HG02623 (cell line): ENCODE measurements at regions not wholly inside any gene's neighbourhood (a gene's known extent, or its start where the extent isn't known, plus 50 kb on each side); places are given as distances from the start of the nearest gene placed in this dataset.

Source experiments
- ATAC-seq: cut with Tn5 transposase; IDR thresholded peaks from one replicate; pipeline ENCODE4 v1.9.1; 2021; ENCODE audit warnings: moderate library complexity; ENCODE audit not compliant: unreplicated experiment

DNA sequence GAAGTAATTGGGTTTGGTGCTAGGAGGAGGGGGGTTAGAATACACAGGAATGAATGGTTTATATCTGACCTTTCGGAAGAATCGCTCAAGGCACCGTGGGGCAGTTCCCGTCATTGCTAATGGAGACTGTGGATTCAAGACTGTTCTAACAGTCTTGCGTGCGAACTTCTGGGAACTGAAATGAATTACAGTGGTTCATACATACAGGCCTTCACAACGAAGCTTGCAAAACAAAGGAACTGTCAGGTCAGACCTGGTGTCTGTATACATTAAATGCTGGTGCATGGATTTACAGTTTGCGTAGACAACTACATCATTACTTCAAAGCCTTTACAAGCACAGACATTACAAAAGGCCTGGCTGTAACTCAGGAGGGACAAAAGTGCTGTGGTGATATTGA, 983.9 kb downstream of the CDH11 start:
- ATAC-seq: no peak

DNA sequence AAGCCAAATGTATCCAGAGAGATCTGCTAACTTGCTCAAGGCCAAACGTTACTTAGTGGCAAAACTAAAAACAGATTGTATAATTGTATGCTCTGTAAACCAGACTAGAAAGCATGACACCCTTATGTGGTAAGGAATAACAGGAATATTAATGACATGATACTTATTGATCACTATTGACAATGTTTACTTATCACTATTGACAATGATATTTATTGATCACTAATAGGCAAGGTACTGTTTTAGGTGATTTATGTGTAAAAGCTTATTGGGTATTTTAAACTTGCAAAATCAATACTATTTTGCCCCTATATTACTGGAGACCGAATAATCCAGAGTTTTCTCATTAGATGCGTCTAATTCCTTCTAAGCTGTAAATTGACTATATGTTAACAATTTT, 985.1 kb downstream of the CDH11 start:
- ATAC-seq: no peak

DNA sequence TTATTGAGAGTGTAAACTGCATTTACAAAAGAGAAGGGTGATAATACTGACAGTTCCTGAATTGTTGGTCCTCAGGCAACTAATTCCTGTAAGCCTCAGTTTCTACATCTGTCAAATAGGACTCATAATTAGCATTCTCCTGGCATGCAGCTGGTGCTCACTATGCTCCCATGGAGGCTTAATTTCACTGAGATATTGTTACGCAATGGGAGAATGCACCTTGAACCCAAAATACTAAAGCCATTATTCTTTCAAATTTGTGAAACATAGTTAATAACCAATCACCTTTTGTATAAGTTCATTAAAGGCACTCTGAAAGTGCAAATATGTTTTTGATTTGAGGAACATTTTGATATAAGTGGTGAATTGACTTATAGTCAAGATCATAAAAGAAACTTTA, 985.5 kb downstream of the CDH11 start:
- ATAC-seq: no peak

DNA sequence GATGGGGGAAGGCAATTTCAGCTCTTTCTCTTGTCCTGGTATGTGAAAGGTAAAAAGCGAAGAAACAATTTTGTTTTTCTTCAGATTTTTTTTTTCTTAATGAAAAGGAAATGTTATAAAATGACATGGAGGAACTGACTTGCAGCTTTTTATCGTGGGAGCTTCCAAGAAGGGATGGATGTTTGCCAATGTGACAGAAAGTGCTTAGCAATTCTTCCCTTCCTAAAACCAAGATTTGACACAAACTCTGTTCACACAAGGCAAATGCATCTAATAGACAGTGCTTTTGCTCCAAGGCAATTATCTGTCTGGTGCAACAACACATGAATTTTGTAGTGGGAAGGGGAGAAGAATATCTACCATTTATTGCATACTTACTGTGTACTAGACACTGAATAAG, 988.5 kb downstream of the CDH11 start:
- ATAC-seq: no peak

DNA sequence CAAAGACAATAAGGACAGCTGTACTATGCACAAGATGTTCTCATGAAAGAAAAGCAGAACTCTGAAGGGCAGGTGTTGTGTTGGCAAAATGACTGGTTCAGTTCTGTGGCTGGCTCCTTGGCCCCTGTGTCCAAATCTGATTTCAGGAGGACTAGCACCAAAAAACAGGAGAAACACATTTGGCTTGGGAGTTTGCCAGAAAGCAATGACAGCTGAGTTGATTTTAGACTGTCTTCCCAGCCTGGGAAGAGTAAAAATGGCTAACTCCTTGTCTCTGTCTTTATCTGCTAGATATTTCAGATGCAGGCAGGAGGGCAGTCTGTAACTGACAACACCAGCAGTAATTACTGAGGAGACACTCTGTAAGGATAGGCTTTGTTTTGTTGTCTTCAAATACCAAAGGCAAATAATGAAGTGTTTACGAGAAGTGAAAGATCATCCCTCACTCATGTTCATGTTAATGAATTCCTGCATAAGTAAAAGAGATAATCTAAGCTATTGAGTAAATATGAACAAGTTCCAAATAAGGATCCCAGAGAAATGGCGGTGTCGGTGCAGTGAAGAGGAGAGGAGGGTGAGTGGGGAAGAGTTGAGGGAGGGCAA, 989.0 kb downstream of the CDH11 start:
- ATAC-seq: no peak

DNA sequence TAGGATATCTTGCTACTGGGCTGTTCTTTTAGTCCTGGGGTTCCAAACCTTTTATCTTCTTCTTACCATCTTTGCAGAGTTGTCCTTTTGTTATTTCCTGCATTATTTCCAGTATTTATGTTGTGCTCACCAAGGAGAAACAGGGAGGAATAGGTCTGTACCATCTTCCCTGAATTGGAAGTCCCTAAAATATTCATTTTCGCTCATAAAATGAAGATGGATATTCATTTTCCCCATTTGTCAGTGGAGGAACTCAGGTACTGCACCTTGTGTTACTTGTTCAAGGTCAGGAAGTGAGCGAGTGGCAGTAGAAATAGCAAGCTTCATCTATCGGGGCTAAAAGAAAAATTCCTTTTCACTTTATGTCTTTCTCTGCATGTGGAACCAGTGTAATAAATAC, 989.7 kb downstream of the CDH11 start:
- ATAC-seq: no peak

DNA sequence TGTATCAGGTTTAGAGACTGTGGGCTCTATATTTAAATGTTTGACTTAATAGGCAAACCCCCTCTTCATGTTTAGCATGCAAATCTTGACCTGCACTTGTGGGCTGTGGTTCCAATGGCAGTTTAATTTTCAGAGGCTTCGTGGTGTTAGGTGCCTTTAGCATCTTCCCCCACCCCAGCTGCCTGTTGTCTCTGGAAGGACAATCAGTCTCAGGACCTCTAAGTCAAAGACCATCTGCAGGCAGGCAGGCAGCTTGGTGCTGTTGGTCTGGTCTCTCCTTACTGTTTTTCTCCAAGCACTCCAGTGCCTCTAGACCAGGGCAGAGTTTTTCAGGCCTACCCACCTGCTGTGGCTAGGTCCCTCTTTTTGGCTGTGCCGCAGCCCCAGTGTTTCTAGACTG, 990.4 kb downstream of the CDH11 start:
- no peak for ATAC-seq

DNA sequence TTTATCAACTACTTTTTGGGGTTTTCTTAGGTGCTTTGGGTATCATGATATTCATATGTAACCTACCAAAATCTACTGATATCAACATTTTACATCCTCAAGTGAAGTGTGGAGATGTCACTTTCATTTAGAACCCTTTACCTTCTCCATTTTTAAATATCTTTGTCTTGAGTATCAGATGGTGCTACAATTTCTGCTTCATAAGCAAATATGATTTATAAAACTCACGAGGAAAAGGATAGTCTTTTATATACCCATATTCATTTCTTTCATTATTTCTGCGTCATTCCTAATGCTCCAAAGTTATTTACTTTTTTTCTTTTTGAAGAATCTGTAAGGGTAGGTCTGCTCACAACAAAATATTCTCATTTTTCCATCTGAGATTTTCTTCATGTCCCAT, 991.7 kb downstream of the CDH11 start:
- no peak for ATAC-seq

DNA sequence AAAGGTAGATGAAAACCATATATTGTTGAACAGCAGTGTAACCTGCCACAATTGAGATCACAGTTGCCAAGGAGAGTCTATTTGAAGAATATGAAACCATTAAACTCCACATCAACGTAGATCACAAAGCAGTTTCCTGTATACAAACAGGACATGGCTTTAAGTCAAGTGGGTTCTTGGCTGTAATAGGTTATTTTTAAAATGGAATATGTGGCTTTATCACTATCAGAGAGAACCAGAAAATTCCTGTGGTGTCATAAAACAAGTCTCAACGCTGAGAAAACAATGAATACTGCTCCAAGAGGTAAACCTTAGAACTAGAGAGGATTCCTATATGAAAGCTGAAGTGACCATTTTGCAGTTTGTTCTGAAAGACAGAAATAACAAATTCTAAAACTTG, 999.7 kb downstream of the CDH11 start:
- ATAC-seq: no peak

DNA sequence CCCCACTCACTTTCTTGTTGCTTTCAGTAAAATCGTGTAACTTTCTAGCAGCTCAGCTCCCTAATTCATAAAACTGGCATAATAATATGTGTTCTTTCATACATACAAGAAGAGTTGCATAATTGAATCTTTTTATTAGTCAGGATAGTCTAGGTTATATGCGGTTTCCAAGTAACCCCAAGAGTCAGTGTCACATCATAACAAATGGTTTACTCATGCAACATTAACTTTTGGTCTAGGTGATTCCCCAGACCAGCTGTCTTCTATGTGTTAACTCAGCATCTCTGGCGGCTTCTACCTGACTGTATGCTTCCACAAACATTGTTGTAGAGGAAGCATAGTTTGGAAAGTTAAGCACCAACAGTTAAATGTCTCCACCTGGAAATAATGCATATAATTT, 1000.4 kb downstream of the CDH11 start:
- ATAC-seq: no peak

DNA sequence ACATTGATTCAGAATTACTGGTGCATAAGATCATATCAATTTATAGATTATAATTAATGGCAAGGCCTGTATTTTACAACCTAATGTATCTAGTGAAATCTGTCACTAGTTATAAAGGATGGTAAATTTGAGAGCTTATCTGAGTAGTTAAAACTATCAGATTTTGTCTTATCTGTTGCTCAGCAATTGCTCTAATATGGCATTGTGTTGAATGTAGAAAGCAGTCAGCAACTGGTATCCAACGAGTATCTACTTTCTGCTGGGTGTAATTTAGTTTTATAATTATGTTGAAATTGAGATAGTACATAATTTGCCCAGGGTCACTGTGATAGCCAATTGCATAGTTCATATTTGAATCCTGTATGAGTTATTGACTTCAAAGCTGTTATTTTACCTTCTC, 1005.7 kb downstream of the CDH11 start:
- ATAC-seq: no peak

DNA sequence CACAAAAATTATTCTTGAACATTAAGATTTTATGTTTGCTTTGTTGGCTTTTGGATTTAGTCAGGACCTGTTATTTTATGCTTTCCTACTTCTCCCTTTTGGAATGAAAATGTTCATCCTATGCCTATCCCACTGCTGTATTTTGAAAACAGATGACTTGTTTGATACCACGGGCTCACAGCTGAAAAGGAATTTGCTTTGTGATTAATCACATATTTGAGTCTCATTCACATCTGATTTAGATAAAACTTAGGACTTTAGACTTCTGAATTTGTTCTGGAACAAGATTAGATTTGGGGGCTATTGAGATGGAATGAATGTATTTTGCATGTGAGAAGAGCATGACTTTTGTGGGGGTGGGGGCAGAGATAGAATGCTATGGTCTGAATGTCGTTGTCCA, 1012.6 kb downstream of the CDH11 start:
- ATAC-seq: no peak

DNA sequence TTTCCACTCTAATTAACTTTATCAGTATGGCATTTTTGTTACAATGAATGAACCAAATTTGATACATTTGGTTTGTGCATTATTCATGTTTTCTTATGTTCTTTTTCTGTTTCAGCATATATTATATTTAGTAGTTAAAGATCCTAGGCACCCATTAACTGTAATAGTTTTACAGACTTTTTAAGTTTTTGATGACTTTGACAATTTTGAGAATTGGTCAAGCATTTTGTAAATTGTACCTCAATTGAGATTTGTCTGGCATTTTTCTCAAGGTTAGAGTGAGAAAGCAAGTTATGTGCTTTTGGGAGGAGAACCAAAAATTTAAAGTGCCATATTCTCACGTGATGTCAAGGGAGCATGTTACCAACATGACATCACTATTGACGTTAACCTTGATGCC, 1019.2 kb downstream of the CDH11 start:
- no peak for ATAC-seq

DNA sequence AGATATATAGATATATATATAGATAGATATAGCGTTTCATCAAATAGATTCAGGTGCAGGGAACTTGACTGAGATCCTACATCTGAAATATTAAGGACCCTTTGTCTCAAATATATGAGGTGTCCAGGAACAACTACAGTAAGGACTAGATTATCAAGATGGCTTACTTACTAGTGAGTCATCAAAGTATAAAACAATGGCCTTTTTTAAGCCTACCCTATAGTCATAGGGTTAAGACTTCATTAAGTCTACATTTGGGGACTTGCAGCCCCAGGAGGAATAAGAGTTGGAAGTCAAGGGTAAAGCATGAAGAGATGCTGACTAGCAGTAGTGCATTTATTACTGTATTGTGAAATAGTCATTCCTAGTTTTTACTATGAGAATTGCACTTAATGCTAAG, 1023.4 kb downstream of the CDH11 start:
- no peak for ATAC-seq

DNA sequence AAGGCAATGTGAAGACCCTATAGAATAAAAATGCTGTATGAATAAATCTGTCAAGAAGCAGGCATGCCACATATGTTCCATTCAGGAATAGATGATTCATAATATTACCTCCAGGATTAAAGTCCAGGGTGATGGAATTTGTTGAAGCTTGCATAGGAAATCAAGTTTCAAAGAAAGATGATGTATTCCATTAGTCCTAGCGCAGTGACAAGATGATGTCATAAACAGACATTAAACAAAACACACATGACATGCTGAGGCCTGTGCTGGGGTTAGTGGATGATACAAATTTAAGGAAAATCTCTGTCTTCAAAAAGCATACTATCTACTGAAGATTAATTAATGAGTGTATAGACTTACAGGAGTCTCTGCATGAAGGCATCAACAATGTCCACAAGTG, 1025.2 kb downstream of the CDH11 start:
- ATAC-seq: no peak

DNA sequence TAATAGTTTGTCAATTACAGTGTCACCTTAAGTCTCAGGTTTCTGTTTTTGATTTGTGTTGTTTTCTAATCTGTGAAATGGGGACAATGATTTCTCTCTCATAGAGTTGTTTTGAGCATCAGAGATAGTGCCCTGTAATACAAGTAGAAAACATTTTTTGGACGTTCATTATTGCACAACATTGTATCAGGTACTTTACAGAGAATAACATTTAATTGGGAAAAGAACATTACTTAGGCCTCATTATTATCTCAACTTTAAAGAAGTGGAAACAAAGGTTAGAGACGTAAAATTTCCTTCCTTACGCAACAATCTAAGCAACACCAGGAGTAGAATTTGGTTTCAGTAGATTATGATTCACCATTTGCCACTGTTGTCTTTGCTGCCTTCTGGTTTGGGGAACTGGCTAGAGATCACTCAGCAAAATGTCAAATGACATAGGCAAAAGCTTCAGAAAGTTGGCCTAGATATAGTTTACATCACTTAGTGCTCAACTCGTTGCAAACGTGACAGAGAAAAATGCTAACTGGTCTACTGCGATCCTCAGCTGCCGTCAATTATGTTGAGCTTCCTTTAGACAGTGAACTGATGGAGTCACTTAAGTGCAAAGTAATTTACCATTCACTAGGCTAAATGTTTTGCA, 1026.8 kb downstream of the CDH11 start:
- no peak for ATAC-seq

DNA sequence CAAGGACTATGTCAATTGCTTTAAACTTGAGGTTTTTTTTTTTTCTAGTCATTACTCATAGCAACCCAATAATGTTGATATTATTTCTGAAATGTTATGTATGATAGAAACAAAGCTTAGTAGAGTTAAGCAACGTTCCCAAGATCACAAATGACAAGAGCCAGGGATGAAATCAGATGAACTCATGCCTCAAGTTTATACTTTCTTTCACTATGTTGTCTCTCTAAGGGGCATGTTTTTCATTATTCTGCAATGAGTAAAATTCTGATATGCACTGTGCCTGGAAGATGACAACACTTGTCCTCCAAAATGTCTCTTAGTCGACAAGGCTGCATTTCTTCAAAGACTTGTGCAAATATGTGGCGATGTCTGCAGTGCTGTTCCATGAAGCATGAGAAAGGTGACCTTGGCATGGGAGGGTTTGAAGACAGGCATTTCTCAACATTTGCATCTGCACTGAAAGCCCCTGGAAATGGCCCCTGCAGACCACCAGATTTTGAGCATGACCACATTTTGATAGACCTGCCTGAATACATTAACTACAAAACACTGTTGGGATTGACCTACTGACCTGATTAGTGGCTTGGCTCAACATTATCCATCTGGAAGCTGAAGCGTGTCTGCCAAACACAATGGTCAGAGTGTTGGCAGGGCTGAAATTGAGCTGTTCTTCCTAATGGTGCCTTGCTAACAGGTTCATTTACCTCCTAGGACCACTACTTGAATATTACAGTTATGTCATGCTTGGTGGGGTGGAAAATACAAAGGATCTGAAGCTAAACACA, 1027.5 kb downstream of the CDH11 start:
- no peak for ATAC-seq

DNA sequence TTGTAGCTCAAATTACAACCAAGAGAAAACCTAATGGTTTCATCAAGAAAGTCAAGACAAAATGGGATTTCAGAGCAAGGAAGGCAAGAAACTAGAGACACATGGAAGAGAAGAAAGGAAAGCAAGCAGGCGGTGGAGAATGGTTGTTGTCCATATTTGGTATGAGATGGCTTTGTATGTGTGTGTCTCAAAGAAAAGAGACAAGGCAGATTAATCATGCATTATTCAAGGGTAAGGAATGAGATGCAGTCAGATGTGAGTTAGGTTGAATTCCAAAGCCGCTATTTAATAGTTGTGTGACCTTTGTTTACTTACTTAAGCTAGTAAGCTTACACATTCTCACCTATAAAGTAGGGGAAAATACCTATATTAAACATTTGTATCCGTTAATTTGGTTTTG, 1029.6 kb downstream of the CDH11 start:
- no peak for ATAC-seq

DNA sequence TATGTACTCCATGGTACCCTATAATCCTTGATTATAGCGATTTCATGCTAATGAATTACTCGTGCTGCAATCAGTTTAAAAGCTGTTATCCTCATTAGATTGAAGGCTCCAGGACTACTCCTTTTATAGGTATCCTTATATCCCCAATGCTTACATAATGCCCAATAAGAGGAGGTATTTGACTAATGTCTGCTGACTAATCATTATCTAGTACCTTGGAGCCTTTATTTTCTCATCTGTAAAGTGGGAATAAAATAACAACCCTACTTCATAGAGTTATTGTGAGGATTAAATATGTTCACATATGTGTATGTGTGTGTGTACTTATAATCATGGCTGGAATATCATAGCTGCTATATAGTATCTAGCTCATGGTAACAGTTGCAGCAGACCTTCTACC, 1031.5 kb downstream of the CDH11 start:
- ATAC-seq: no peak

DNA sequence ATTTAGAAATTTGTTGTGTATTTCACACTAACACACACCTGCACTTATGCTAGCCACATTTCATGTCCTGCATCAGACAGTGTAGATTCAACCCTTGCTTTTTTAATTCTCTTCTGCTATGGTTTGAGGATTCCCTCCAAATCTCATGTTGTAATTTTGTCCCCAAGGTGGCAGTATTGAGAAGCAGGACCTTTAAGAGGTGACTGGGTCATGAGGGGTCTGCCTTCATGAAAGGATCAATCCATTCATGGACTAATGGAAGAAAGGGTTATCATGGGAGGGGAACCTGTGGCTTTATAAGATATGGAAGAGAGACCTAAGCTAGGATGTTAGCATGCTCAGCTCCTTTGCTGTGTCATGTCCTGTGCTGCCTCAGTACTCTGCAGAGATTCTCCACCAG, 1032.2 kb downstream of the CDH11 start:
- ATAC-seq: no peak

DNA sequence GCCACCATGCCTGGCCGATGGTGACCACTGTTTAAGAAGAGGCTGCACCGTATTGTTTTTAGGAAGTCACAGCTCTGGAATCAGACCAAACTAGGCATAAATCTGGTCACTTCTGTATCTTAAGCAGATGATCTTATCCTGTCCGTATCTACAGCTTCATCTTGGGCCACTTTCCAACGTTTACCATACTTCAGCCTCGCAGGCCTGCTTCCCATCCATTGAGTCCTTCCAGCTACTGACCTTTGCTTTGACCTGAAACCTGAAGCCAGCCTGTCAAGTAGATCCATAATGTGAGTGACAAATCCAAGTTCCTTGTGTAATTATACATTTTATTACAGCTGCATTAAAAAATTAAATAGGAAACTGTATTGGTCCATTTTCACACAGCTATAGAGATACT, 1033.0 kb downstream of the CDH11 start:
- no peak for ATAC-seq

DNA sequence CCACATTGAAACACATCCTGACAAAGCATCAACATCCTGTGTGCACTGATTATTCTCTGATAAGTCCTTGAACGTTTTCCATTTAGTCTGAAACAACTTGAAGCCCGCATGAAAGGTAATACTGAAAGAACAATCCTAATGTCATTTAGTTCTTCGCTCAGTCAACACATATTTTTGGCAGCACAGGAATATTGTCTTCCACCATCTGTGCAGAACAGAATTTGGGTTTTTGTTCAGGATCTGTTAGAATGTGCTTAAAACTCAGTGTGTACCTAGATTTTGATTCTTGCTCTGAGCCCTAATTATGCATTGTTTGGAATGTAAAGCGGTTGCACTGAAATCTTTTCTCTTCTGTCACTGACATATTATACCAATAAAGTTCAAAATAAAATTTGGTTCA, 1036.6 kb downstream of the CDH11 start:
- ATAC-seq: no peak

DNA sequence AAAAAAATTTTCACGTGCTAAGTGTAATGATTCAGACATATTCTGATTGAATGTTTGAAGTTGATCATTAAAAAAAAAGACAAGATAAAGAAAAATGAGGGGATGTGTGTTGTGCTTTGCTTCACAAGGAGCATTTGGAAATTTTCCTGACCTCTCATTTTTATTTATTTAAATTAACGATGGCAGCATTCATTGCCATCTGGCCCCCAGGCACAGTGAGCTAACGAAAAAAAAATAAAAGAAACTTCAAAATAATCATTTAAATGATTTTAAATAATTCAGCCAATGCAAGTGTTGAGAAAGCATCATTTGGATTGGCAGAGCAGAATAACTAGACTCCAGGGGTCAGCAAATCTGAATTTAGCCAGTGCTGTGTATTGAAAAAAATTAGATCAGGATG, 1037.2 kb downstream of the CDH11 start:
- ATAC-seq: no peak
